Kidney (tissue), 13 donors: ENCODE measurements at regions not wholly inside any gene's neighbourhood (a gene's known extent, or its start where the extent isn't known, plus 50 kb on each side); places are given as distances from the start of the nearest gene placed in this dataset.
A peak's percentile ranks its signal among the peaks of the same experiment; 100 is the strongest.

Experiments
- DNase-seq, 5 donors: peaks; one replicate each; pipeline ENCODE4 v3.0.0-alpha.2; 2013 to 2020
- FAIRE-seq: peaks from 2 replicates; lab custom pipeline; 2012; peaks lifted over from hg19 to GRCh38; lab: Jason Lieb, UNC
- H3K27ac ChIP-seq, 2 donors: one replicate each; pipeline ENCODE4 v1.7.0; 2013; ENCODE audit warnings: low read depth in 2 of 2, low read length in 2 of 2, inconsistent platforms in 1 of 2
- H3K27me3 ChIP-seq: one replicate; pipeline ENCODE4 v1.7.1; 2013; ENCODE audit warnings: low read length, inconsistent platforms; ENCODE audit not compliant: control insufficient read depth, insufficient read depth
- H3K36me3 ChIP-seq, 3 donors: one replicate each; pipeline versions ENCODE4 v1.7.0 to v1.7.1; 2013; ENCODE audit warnings: low read length in 3 of 3, control low read depth in 1 of 3, inconsistent platforms in 1 of 3; ENCODE audit not compliant: insufficient read depth in 3 of 3, control insufficient read depth in 2 of 3
- H3K4me1 ChIP-seq, 3 donors: one replicate each; pipeline versions ENCODE4 v1.7.0 to v1.7.1; 2013; ENCODE audit warnings: low read length in 3 of 3, inconsistent platforms in 1 of 3, low read depth in 1 of 3; ENCODE audit not compliant: control insufficient read depth in 2 of 3, insufficient read depth in 2 of 3
- H3K4me3 ChIP-seq, 3 donors: one replicate each; pipeline versions ENCODE4 v1.7.0 to v1.8.1; 2013; ENCODE audit warnings: low read length in 3 of 3, control low read depth in 1 of 3, inconsistent platforms in 1 of 3
- H3K9ac ChIP-seq, 3 donors: one replicate each; pipeline versions ENCODE4 v1.7.0 to v1.7.1; 2013; ENCODE audit warnings: low read length in 3 of 3, control low read depth in 1 of 3, inconsistent platforms in 1 of 3
- H3K9me3 ChIP-seq, 3 donors: one replicate each; pipeline versions ENCODE4 v1.7.0 to v1.7.1; 2013; ENCODE audit warnings: low read length in 3 of 3, control low read depth in 1 of 3, inconsistent platforms in 1 of 3; ENCODE audit not compliant: control insufficient read depth in 2 of 3, insufficient read depth in 1 of 3
- intact Hi-C: fragments of 100-400 bp; cut with DNase I; formaldehyde crosslinking; loops from one replicate; pipeline ENCODE4 v1.11.1; 2022
- TF ChIP-seq, protein P1 (sequence below): IDR thresholded peaks from 3 replicates; pipeline ENCODE4 v1.5.1; 2012; ENCODE audit warnings: mild to moderate bottlenecking, moderate library complexity, borderline replicate concordance; ENCODE audit not compliant: insufficient read depth; ENCODE audit errors: extremely low read depth
- donor health status: control.
- donor health status: control.
- donor health status: control.
- donor health status: control.
- donor health status: control.
- donor health status: DM: yes; HTN: yes; CAD: no.
- donor health status: Normal renal cell carcinoma (clear cell type).

DNA sequence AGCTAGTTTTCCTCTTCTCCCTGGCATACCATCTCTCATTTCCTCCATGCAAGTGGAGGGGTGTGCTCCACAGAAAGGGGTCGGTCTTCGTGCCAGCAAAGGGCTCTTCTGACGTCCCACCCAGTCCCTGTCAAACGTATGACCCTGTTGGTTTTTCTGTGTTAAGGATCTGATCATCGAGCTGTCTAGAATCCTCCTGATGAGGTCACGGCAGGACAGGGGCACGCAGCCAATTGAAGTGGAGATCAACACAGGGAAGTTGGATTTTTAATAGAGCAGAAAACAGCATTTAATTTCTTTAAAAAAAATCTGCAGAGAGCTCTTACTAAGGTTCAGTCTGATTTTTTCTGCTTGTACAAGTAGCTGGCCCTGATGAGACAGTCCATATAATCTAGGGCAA is 339.4 kb downstream of the TEX29 start:
- intact Hi-C loops: no loop called here
- Histone ChIP-seq H3K4me1 (no peaks in the 10 kb centered on the region), H3K4me3 (no peak overlapping the region), H3K9ac (no peak overlapping the region), H3K9me3 (no peaks in the 10 kb centered on the region), H3K36me3 (no peaks in the 10 kb centered on the region), H3K27me3 (no peaks in the 10 kb centered on the region), H3K27ac (no peak overlapping the region)
- TF ChIP-seq, protein P1, sequence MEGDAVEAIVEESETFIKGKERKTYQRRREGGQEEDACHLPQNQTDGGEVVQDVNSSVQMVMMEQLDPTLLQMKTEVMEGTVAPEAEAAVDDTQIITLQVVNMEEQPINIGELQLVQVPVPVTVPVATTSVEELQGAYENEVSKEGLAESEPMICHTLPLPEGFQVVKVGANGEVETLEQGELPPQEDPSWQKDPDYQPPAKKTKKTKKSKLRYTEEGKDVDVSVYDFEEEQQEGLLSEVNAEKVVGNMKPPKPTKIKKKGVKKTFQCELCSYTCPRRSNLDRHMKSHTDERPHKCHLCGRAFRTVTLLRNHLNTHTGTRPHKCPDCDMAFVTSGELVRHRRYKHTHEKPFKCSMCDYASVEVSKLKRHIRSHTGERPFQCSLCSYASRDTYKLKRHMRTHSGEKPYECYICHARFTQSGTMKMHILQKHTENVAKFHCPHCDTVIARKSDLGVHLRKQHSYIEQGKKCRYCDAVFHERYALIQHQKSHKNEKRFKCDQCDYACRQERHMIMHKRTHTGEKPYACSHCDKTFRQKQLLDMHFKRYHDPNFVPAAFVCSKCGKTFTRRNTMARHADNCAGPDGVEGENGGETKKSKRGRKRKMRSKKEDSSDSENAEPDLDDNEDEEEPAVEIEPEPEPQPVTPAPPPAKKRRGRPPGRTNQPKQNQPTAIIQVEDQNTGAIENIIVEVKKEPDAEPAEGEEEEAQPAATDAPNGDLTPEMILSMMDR: no peak
- DNase-seq (peak in 1 of 5 donors; percentile 20), FAIRE-seq (no peak)

DNA sequence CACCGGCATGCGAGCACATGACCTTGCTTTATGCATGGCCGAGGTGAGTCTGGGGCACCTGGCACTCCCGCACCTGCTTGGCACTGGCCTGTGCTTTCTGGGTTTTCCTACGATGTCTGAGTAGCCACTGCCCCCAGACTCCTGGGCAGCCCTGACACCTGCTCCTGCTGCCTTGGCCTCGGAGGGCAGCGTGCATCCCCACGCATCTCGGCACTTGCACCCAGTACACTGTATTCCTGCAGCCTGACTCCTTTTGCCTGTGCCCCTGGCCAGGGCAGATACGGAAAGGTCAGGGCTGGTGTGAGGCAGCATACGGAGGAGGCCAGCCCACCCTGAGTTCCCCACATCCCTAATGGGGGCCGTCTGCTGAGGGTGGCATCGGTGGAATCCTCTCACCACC is 340.6 kb downstream of the TEX29 start:
- Histone ChIP-seq H3K9ac (no peak overlapping the region), H3K4me1 (no peaks in the 10 kb centered on the region), H3K27ac (no peak overlapping the region), H3K36me3 (no peaks in the 10 kb centered on the region), H3K4me3 (no peak overlapping the region), H3K9me3 (no peaks in the 10 kb centered on the region), H3K27me3 (no peaks in the 10 kb centered on the region)
- TF ChIP-seq, protein P1: no peak
- DNase-seq (peak in 2 of 5 donors; percentile 4 to 21), FAIRE-seq (no peak)
- intact Hi-C loops: no loop called here

DNA sequence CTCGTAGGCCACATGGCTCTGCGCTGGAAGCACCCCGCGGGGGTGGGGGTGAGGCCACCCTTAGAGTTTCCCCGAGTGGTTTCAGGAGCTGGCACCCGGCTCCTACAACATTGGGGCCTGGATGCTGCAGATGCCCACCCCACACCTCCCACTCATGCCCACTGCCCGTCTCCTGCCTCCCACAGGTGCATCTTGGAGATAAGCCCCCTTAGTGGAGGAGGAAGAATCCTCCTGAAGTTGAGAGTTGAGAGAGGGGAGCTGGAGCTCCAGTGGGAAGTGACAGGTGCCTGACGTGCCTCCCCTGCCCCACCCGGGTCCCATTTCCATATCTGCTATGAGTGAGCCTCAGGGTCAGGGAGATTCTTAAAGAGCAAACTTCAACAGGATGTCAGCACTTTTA is 341.3 kb downstream of the TEX29 start:
- DNase-seq (peak in 2 of 5 donors; percentile 7 to 19), FAIRE-seq (no peak)
- H3K9me3 ChIP-seq: no peaks in the 10 kb centered on the region
- intact Hi-C loops: no loop called here
- no peaks in the 10 kb centered on the region for H3K36me3 ChIP-seq
- no peak overlapping the region for H3K27ac ChIP-seq
- no peaks in the 10 kb centered on the region for H3K27me3 ChIP-seq
- TF ChIP-seq, protein P1: no peak
- no peaks in the 10 kb centered on the region for H3K4me1 ChIP-seq
- no peak overlapping the region for H3K9ac ChIP-seq
- no peak overlapping the region for H3K4me3 ChIP-seq

DNA sequence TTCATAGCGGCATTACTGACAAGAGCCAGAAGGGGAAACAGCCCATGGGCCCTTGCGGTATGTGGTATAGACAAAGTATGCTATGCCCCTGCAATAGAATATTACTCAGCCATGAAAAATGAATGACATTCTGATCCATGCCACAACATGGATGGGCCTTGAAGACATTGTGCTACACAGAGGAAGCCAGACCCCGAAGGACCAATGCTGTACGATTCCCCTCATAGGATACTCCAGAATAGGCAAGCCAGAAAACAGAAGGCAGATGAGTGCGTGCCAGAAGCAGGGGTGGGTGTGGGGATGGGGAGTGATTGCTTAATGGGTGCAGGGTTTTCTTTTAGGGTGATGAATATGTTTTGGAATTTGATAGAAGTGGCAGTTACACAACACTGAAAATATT is 342.0 kb downstream of the TEX29 start:
- TF ChIP-seq, protein P1: no peak
- Histone ChIP-seq H3K9me3 (no peaks in the 10 kb centered on the region), H3K27ac (no peak overlapping the region), H3K4me1 (no peaks in the 10 kb centered on the region), H3K27me3 (no peaks in the 10 kb centered on the region), H3K9ac (no peak overlapping the region), H3K36me3 (no peaks in the 10 kb centered on the region), H3K4me3 (no peak overlapping the region)
- DNase-seq (peak in 1 of 5 donors; percentile 10), FAIRE-seq (no peak)
- intact Hi-C loops: no loop called here
